Loucy (cell line): ENCODE measurements at regions not wholly inside any gene's neighbourhood (a gene's known extent, or its start where the extent isn't known, plus 50 kb on each side); places are given as distances from the start of the nearest gene placed in this dataset.

ENCODE experiments used
- CTCF ChIP-seq: fragments of 200-600 bp; sonication (generic); conservative IDR thresholded peaks from 2 replicates; pipeline ENCODE4 v1.5.1; 2014; ENCODE audit warnings: mild to moderate bottlenecking, antibody characterized with exemption, low read length
- EZH2phosphoT487 ChIP-seq: fragments of 200-600 bp; IDR thresholded peaks from 2 replicates; pipeline ENCODE4 v1.6.1; 2018; ENCODE audit warnings: antibody characterized with exemption, mild to moderate bottlenecking, moderate library complexity, borderline replicate concordance

- TF ChIP-seq CTCF (no peak), EZH2phosphoT487 (no peak)
These were observed 156.5 kb upstream of the DCN start for GRCh38 chr12:91339106-91339505.
